Glomerular visceral epithelial cell (primary cell): ENCODE measurements at regions not wholly inside any gene's neighbourhood (a gene's known extent, or its start where the extent isn't known, plus 50 kb on each side); places are given as distances from the start of the nearest gene placed in this dataset.

Experiments
- DNase-seq: peaks from one replicate; pipeline ENCODE4 v3.0.0-alpha.2; 2016; ENCODE audit errors: extremely low spot score

DNA sequence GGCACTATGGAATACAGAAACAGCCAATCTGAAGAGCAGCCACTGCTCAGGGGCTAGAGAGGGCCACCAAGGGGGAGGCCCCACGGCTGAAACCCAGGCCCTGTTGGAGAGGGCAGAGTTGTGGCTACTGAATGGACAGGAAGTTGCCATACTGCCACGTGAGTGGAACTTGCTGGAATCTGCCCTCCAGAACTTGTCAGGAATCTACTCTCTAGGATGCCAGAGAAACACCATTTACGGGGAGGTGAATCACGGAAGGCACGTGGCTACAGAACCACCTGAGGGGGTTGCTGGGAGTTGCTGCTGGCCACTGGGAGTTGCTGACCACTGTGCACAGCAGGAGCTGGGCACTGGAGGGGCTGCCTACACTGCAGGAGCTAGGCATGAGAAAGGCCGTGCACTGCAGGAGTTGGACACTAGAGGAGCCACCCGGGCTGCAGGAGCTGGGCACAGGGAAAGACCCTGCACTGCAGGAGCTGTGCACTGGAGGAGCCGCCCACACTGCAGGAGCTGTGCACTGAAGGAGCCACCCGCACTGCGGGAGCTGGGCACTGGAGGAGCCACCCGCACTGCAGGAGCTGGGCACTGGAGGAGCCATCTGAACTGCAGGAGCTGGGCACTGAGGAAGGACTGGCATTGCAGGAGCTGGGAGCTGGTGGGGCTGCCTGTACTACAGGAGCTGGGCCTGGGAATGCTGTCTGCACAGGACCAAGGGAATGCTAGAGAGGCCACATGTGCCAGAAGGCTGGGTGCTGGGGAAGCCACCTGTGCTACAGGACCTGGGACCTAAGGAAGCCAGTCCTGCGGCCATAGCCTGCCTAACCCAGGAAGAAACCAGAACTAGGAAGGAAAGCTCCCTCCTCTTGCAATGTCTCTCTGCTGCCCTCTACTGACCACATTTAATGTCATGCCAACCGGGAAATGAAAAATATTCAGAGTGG lies 343.4 kb downstream of the MATN1 start:
- peak; percentile 69 for DNase-seq

DNA sequence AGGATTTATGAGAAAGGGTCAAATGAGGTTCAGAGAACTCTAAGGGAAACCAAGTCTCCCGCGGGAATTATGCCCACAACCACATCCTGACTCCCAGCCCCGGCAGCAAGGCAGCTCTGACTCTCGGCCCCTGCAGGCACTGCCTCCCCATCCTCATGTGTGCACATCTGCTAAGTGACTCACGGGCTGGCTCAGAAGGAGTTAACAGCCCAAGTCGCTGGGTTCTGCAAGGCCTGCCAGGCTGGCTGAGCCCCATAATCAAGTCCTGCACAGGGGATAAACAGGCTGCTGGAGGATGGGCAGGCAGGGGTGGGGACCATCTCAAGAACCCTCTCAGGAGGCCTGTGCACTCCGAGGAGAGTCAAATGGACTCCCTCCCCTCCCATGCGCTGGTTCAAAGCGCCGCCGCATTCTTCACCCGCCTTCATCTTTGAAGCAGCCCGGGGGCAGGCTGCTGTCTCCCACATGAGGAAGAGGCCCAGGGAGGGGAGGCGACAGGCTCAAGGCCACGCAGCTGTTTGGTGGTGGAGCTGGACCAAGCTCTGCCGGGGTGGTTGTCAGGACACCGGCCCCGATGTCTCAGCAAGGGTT lies 344.3 kb downstream of the MATN1 start:
- DNase-seq, result peak; percentile 45

DNA sequence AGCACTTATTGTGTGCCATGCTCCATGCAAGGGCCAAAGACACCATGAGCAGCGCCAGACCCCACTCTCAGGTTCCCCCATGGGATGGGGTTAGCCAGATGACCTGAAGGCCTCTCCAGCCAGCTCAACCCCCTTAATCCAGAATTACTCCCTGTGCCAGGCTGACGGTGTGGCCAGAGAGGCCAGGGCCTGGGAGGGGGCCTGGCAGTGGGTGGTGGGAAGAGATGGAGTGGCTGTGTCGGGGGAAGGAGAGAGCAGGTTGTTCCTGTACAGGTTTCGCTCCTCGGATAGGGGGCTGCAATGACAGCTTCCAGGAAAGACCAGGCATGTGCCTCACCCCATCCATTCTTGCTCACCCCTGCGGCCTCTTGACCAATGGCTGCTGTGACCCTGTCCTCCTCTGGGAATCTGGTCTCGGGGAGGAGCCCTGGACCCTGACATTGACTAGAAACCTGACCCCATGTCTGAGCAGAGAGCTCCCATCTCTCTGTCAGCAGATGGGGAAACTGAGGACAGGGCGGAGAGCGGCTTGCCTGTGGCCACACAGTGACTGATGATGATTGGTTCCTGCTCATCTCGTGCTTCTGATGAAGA lies 345.3 kb downstream of the MATN1 start:
- no peak for DNase-seq

DNA sequence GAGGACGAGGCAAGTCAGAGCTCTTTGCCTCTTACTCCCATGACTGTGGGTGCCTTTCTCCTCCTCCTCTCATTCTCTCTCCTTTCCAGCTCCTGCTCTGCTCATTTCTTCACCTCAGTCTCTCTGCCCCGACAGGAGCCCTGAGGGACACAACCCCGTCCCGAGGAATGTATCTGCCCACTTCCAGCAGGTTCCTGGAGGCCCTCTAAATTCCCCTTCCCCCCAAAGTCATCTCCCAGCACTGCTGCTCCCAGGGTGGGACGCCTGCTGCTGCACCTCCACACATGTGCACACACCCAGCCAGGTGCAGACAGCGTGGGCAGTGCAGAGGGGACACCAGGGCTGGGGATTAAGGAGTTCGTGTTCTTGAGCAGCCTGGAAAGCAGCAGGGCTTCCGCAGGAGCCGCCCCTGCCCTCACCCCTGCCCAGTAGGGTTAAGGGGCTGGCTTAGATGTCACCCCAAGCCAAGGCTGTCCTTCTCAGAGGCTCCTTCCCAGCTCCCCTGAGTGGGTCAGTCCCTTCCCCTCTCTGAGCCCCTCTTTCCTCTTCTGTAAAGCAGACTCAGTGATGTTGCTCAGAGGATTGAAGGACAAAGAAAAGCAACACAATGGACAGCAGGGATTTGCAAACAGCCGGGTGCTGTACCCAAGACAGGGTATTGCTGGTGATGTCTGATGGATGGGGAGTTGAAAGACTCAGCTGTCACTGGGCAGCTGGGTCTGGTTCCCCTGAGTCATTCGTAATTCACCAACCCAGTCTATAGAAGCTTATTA lies 346.0 kb downstream of the MATN1 start:
- no peak for DNase-seq

DNA sequence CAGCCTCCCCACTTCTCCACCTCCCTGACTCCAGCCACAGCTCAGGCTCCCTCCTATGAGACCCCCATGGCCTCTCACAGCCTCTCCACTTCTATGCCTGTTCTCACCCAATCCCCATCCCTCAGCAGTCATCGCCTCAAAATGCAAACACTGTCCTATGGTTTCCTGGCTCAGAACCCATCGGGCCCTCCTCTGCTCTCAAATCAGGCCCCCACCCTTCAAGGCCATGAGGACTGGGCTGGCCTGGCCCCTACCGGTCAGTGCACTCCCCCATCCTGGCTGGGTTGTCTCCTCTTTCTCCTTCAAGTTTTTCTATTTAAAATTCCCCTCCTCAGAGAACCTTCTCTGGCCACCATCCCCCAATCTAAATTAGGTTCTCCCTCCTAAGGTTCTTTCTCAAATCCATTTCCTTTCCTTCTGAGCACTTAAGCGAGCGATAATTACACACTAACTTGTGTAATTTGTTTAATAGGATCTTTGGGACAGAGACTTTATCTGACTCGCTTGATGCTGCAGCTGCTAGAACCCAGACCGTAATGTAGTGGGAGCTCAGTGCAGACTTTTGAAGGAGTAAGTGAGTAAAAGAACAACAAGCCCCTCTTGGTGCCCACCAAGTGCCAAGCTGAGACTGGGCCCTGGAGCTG lies 347.2 kb downstream of the MATN1 start:
- no peak for DNase-seq

DNA sequence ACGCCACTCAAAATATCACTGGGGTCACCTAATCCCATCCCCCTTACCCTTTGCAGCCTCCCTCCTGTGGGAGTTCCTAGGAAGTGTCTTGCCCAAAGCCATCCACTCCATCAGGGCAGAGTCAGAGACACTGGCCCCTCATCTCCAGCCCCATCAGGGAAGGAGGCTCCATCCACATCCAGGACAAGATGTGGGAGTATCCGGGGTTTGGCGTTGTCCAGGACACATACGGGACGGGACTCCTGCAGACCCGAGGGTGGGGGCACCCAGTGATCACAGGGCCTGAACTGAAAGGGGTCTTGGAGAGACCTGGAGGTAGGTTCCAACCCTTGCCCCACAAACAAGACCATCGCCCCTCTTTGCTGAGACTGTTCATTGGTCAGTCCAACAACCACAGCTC lies 348.2 kb downstream of the MATN1 start:
- no peak for DNase-seq

DNA sequence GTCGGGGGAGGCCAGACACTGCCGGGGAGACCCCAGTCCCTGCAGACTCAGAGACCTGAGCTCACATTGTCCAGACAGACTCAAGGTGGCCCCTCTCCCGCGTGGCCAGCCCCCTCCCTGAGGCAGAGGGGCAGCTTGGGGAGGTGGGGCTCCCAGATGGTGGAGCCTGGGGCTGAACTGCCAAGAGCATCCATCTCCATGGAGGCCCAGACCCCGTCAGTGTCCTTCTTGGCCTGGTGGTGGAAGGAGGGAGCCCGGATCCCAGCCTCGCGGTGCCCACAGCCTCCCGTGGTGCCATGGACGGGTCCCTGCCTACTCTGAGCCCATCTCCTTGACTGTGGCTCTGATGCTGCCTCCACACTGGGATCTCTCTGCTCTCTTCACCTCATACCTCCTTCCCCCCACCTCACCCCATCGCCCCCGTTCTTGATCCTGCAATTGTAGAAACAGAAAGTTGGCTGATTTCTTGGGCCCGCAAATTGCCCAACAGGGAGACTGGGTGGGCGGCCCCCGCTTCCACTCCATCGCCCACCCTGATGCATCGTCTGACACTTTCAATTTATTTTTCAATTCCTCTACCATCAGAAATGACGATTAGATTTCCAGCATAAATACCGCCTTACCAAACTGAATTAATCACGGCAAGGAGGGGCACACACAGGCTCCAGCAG lies 348.9 kb downstream of the MATN1 start:
- no peak for DNase-seq

DNA sequence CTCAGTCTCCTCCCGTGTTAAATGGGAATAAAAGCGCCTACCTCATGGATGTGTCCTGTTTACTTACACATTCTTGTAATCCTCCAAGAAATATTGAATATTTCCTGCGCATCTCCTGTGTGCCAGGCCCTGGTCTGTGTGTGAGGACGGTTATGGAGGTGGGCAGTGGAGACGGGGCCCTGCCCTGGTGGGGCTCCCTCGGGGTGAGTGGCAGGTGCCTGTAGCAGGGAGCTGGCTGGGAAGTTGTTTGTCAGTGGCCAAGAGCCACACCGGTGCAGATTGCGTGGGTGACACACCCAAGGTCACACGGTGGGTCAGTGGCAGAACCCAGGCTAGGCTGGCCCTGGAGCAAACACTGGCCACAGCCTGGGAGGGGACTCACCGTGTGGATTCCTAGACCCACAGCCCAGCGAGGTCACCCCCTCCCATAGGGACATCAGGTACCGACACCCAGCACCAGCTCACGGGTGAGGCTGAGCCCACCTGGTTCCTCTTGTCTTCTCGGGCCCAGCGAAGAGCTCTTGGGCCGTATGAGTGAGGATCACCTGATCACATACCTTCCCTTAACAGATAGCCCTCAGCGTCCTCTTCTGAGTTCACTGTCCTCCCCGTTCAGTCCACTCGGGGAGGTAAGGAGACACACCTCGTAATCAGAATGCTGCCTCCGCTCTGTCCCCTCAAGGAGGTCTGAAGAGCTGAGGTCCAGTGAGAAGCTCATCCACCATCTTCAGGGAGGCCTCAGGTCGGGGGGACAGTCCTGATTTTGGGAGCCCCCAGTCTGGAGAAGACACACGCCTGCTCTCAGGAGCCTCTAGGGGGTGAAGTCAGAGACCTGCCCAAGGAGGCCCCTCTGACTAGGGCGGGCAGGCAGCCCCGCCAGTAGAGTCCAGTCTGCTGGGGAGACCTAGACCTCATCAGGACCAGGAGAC lies 349.6 kb downstream of the MATN1 start:
- DNase-seq, result no peak

DNA sequence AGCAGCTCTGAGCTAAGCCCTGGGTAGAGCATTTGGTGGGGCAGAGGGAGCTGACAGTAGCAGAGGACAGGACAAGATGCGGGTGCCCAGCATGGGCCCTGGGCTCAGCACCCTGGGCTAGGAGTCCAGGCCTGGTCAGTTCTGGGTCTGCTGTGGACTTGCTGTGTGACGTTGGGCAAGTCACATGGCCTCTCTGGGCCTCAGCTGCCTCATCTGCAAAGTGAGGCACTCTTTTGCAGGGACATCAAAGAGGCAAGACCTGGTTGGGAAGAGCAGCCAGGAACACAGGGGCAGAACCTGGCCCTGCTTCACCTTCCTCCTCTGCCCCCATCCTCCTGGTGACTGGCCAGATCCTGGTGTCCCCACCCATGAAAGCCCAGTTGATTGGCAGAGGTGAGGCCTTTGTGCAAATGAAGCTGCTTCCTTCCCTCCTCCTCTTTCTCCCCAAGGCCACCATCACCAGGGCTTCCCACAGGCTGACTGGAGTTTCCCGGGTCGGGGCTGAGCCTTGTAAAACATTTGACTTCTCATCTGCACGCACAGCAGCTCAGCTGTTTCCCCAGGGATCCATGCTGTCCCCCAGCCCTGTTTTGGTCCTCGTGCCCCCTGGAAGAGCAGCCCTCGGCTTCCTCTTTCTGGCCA lies 350.5 kb downstream of the MATN1 start:
- no peak for DNase-seq

DNA sequence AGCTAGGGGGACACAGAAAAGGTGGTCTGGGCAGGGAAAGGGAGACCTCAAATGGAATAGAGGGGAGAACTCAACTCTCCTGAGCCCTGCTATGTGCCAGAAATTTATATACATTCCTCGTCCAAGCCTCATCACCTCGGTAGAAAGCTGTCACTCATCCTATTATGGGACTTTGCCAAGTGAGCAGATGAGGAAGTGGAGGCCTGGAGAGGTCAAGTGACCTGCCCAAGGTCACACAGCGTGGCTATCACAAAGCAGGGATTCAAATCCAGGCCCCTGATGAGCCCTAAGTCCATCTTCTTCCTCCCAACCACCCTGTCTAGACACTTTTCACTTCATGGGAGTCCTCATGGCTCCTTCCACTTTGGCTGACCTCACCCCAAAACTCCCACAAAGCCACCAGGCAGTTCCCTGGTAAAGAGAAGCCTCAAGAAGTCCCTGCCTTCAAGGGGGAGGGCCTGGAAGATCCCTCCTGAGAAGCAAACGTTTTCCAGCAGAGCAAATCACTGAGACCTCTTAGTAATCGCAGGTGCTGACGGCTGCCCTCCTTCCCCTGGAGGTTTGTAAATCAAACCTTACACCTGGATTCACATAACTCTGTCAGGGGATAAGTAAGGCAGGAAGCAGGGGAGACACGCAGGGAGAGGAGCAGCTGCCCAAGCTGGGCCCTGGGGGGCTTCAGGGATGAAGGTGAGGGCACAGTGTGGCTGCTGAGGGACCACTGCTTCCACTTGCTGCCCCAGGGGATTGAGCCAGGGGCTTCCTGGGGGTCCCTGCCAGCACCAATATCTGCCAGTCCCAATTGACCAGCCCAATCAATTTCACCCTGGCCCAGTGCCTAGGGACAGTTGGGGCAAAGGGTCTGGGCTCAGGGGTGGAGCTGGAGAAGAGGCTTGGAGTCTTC lies 351.2 kb downstream of the MATN1 start:
- DNase-seq, result no peak

DNA sequence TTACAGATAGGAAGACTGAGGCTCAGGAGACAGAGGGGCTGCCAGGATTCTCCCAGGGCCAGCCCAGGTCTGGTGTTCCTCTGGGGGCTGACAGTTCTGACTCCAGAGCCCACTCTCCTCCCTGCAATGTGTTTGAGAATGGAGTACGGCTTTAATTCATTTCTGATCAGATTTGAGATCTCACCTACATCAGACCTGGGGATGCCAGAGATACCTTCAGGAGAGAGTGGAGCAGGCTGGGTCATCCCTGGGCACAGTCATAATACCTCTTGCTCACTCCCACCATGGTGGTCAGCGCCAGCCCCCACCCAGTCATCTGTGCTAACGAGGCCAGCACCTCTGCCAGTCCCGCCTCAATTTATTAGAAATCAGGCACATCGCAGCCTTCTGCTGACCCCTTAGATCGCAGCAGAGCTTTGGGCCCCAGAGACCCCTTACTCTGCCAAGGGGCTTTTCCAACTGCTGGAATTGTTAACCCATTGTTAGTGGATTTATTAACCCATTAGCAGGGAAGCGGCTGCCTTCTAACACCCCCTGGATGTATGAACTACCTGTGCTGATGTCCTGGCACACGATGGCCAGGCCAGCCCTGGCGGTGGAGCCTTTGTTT lies 352.1 kb downstream of the MATN1 start:
- DNase-seq, result no peak

DNA sequence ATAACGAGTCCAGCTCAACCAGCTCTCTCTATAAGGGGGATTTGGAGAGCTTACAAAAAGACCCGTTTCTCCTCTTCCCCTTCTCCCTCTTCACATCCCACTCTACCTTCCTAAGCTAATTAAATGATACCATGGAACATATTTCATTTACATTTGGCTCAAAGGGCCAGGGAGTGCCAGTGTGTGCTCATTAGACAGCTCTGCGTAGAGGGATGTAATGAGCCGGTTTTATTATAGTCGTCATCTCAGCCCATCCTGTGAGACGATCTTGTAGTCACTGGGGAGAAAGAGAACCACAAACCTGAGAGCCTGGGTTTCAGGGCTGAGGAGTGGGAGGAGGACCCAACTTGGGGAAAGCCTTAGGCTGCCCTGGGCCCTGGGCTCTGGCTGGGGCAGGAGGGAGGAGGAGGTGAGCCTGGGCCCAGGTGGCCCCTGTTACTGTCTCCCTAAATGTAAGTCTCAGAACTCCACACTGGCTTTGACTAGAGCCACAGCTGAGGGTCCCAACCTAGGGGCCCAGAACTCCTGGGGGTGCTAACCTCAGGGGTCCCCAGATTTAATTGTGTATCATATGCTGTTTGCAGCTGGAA lies 354.6 kb downstream of the MATN1 start:
- no peak for DNase-seq

DNA sequence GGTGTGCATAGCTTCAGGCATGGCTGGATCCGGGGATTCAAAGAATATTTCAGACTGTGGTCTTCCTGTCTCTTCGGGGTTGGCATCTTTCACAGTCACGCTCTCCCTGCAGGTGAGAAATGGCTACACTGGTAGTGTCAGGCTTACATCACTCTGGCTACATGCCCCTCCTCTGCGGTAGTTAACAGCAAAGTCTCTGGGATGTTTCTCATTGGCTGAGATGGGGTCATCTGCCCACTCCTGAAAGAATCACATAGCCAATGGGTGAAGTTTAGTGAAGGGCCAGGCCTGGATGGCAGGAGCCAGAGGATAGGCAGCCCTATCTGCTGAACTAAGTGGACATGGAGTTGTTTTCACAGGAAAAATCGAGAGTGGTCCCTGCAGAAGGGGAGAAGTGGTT lies 356.5 kb downstream of the MATN1 start:
- DNase-seq, result no peak

DNA sequence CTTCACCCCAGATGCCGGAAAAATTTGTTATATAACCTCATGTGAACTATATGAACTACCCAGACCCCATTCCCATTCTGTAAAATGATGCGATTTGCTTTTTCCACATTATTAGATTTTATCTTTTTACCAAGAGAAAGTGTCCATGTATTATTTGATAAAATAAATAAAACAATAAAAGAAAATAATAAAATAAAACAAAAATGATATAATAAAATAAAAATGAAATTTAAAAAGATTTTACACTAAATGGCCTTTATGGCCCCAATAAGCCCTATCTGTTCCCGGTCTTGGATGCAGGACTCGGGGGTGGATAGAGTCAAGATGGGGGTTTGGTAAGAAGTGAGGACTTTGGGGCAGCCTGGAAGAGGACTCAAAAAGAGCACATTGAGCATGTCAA lies 357.2 kb downstream of the MATN1 start:
- no peak for DNase-seq

DNA sequence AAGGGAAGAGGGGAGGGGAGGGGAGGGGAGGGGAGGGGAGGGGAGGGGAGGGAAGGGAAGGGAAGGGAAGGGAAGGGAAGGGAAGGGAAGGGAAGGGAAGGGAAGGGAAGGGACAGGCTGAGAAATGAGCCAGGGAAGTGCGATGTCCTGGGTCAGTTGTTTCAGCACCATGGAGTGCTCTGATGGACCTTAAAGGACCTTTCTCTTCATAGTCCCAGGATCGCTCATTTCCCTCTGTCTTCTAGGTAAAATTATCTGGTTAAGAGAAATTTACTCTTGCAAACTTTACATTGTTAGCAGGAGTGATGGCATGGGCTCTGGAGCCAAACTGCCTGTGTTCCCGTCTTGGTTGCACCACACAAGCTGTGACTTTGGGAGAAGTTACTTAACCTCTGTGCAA lies 357.8 kb downstream of the MATN1 start:
- DNase-seq, result no peak

DNA sequence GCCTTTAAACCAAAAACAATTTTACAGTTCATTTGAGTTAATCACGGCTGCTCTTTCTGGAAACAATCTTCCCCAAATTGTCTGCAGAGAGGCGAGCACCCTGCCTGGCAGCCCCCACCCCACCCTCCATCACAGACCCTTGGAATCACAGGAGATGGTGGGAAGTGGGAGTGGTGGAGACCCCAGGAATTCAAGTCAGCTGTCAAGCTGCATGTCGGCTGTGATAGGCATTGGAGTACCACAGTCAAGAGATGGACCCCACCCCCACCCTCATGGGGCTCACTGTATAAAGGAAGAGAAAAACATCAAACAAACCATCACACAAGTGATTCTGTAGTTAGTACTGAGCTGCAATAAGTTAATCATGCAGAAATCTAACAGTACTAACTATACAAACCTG lies 360.4 kb downstream of the MATN1 start:
- no peak for DNase-seq

DNA sequence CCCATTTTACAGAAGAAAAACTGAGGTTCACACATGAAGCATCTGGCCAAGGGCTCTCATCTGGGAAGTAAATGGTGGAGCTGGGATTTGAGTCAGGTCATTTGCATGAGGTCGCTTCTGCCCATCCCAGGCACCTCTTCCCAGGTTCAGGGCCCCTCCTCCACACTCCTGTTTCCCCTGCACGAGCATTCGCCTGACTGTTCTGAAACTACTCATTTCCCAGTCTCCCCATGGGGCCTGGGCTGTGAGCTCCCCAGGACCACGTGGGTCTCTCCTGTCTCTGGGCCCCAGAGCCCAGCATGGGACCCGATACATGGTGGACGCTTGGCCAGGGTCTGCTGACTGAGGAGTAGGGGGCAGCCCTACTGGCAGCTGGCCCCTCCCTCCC lies 360.8 kb downstream of the MATN1 start:
- no peak for DNase-seq
